Astrocyte of the hippocampus (primary cell): ENCODE measurements at regions not wholly inside any gene's neighbourhood (a gene's known extent, or its start where the extent isn't known, plus 50 kb on each side); places are given as distances from the start of the nearest gene placed in this dataset.

ENCODE experiments used
- DNase-seq: peaks from one replicate; pipeline ENCODE4 v3.0.0; 2011; ENCODE audit warnings: low read depth, low spot score

GRCh38 chr5:3542769-3543168 lies 52.9 kb upstream of the IRX1 start:
- no peak for DNase-seq

- no peak for DNase-seq
Measured at GRCh38 chr5:3542158-3542557, 53.5 kb upstream of the IRX1 start.

- no peak for DNase-seq
Measured at GRCh38 chr5:3538886-3539285, 56.7 kb upstream of the IRX1 start.

- no peak for DNase-seq
Measured at GRCh38 chr5:3537942-3538341, 57.7 kb upstream of the IRX1 start.

GRCh38 chr5:3535414-3536211 lies 60.0 kb upstream of the IRX1 start:
- DNase-seq = no peak

GRCh38 chr5:3534997-3535396 lies 60.6 kb upstream of the IRX1 start:
- no peak for DNase-seq

GRCh38 chr5:3531320-3531986 lies 64.2 kb upstream of the IRX1 start:
- no peak for DNase-seq

- DNase-seq = no peak
Measured at GRCh38 chr5:3530251-3530650, 65.4 kb upstream of the IRX1 start.

- DNase-seq = no peak
Measured at GRCh38 chr5:3526551-3527185, 69.0 kb upstream of the IRX1 start.

- DNase-seq = no peak
Measured at GRCh38 chr5:3522491-3522890, 73.1 kb upstream of the IRX1 start.

- DNase-seq = no peak
Measured at GRCh38 chr5:3518576-3518975, 77.1 kb upstream of the IRX1 start.

GRCh38 chr5:3518051-3518450 lies 77.6 kb upstream of the IRX1 start:
- no peak for DNase-seq

GRCh38 chr5:3517348-3517747 lies 78.3 kb upstream of the IRX1 start:
- no peak for DNase-seq

GRCh38 chr5:3512361-3513095 lies 83.1 kb upstream of the IRX1 start:
- no peak for DNase-seq

- no peak for DNase-seq
Measured at GRCh38 chr5:3511934-3512333, 83.7 kb upstream of the IRX1 start.

- DNase-seq = no peak
Measured at GRCh38 chr5:3511519-3511918, 84.1 kb upstream of the IRX1 start.

- DNase-seq = no peak
Measured at GRCh38 chr5:3510642-3511417, 84.8 kb upstream of the IRX1 start.

- no peak for DNase-seq
Measured at GRCh38 chr5:3509290-3509689, 86.3 kb upstream of the IRX1 start.

- DNase-seq = no peak
Measured at GRCh38 chr5:3508395-3508794, 87.2 kb upstream of the IRX1 start.

GRCh38 chr5:3490957-3491507 lies 104.6 kb upstream of the IRX1 start:
- DNase-seq = no peak

GRCh38 chr5:3489239-3489843 lies 106.3 kb upstream of the IRX1 start:
- no peak for DNase-seq
